OCI-LY1 (cell line): ENCODE measurements at regions not wholly inside any gene's neighbourhood (a gene's known extent, or its start where the extent isn't known, plus 50 kb on each side); places are given as distances from the start of the nearest gene placed in this dataset.

Source experiments
- H2AFZ ChIP-seq: fragments of 200-600 bp; sonication (generic), shearing (Covaris generic); 2 replicates; pipeline ENCODE4 v1.6.0; 2014; ENCODE audit warnings: antibody characterized with exemption, mild to moderate bottlenecking, low read length
- H3F3A ChIP-seq: fragments of 200-600 bp; sonication (generic), shearing (Covaris generic); 2 replicates; pipeline ENCODE4 v1.6.0; 2014; ENCODE audit warnings: mild to moderate bottlenecking, antibody characterized with exemption, low read length, moderate library complexity; ENCODE audit not compliant: insufficient read depth
- H3K27ac ChIP-seq: fragments of 200-600 bp; sonication (generic); 2 replicates; pipeline ENCODE4 v1.5.1; 2014; ENCODE audit warnings: low read length, mixed run types, mild to moderate bottlenecking, low read depth; ENCODE audit not compliant: poor library complexity, severe bottlenecking
- H3K27me3 ChIP-seq: fragments of 200-600 bp; sonication (generic); 2 replicates; pipeline ENCODE4 v1.6.0; 2014; ENCODE audit warnings: antibody characterized with exemption, mild to moderate bottlenecking, low read length, moderate library complexity; ENCODE audit not compliant: insufficient read depth
- H3K36me3 ChIP-seq: fragments of 200-600 bp; sonication (generic); 2 replicates; pipeline ENCODE4 v1.6.1; 2014; ENCODE audit warnings: mild to moderate bottlenecking, antibody characterized with exemption, low read length, moderate library complexity, mixed read lengths; ENCODE audit not compliant: insufficient read depth
- H3K4me1 ChIP-seq: fragments of 200-600 bp; sonication (generic); 2 replicates; pipeline ENCODE4 v1.5.1; 2014; ENCODE audit warnings: mild to moderate bottlenecking, low read length, moderate library complexity; ENCODE audit not compliant: insufficient read depth, severe bottlenecking
- H3K4me2 ChIP-seq: fragments of 200-600 bp; sonication (generic), shearing (Covaris generic); 2 replicates; pipeline ENCODE4 v1.6.1; 2014; ENCODE audit warnings: low read length
- H3K4me3 ChIP-seq: fragments of 200-600 bp; sonication (generic); 2 replicates; pipeline ENCODE4 v1.5.1; 2014; ENCODE audit warnings: low read length, low read depth, mild to moderate bottlenecking, mixed read lengths; ENCODE audit not compliant: poor library complexity, severe bottlenecking
- H3K79me2 ChIP-seq: fragments of 200-600 bp; shearing (Covaris generic); 2 replicates; pipeline ENCODE4 v1.6.1; 2016; ENCODE audit warnings: mixed run types, low read length, mixed read lengths; ENCODE audit not compliant: insufficient read depth
- H3K9ac ChIP-seq: fragments of 200-600 bp; sonication (generic), shearing (Covaris generic); 2 replicates; pipeline ENCODE4 v1.6.1; 2014; ENCODE audit warnings: mild to moderate bottlenecking, low read length, mixed read lengths
- H3K9me2 ChIP-seq: fragments of 200-600 bp; sonication (generic), shearing (Covaris generic); 2 replicates; pipeline ENCODE4 v1.6.1; 2014; ENCODE audit warnings: low read depth, mild to moderate bottlenecking, low read length, mixed read lengths
- H3K9me3 ChIP-seq: fragments of 200-600 bp; shearing (Covaris generic); 2 replicates; pipeline ENCODE4 v1.6.1; 2014; ENCODE audit warnings: low read length, mixed read lengths
- H4K20me1 ChIP-seq: fragments of 200-600 bp; sonication (generic), shearing (Covaris generic); 2 replicates; pipeline ENCODE4 v1.6.0; 2016; ENCODE audit warnings: mild to moderate bottlenecking, low read length; ENCODE audit not compliant: insufficient read depth
- EZH2 ChIP-seq: fragments of 200-600 bp; sonication (generic), shearing (Covaris generic); IDR thresholded peaks from 2 replicates; pipeline ENCODE4 v1.8.0; 2017; ENCODE audit warnings: borderline replicate concordance, mixed run types, mild to moderate bottlenecking, antibody characterized with exemption, low read length, moderate library complexity, mixed read lengths
- TF ChIP-seq, protein P1 (sequence below): fragments of 200-600 bp; sonication (generic), shearing (Covaris generic); IDR thresholded peaks from 2 replicates; pipeline ENCODE4 v1.5.1; 2017; ENCODE audit warnings: mild to moderate bottlenecking, antibody characterized with exemption, low read length, moderate library complexity, mixed read lengths

DNA sequence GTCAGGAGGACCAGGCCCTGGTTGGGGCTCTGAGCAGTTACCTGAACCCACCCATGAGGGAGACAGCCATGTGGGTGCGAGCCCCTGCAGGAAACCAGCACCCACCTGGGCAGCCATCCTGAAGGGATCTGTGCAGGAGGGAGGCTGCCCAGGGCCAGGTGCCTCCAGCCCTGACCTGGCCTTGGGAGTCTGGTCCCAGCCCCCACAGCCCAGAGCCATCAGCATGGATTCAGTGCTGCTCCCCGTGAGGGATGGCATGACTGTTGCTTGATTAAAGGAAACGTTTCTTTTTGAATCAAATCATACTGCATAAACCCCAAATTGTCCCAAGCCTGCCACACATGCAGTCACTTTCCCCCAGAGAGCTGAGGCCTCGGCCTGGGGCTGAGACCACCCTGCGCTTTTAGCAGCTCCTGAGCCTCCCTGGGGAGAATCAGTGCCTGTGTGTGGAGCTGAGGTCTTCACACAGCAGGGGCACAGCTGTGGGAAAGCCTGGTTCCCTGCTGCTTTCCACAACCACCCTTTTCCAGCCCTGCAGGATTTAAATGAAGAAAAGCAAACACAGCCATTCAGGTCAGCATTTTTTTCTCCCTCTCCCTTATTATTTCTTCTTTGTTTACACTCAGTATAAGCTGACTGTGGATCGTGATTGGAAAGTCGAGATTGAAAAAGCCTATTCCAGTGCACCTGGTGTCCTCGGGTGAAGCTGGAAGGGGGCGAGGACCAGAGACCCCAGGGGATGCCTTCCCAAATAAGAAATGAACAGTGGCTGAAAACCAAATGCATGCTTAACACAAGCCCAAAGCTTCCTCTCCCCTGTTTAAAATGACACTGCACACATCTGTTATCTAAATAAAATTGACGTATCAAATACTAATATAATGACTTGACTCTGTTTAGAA lies 283.9 kb downstream of the SMOC2 start:
- H3K9ac ChIP-seq = no peak overlapping the region

DNA sequence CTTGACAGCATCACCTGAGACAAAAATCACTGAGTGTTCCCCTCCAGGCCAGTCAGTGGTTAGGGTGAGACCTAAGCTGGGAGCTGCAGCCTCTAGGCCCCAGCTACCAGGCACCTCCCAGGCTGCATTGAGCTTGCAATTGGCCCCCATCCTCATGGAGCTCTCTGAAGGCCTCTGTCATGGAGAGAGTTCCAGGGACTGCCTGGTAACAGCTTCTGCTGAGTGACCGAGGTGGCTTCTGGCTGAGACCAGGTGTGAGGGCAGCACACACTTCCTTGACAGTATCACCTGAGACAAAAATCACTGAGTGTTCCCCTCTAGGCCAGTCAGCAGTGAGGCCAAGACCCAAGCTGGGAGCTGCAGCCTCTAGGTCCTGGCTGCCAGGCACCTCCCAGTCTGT lies 283.0 kb downstream of the SMOC2 start:
- Histone ChIP-seq H3K9ac (no peak overlapping the region), H3K9me2 (no peaks in the 10 kb centered on the region), H3F3A (no peaks in the 10 kb centered on the region), H2AFZ (no peak overlapping the region), H3K27ac (no peak overlapping the region), H3K36me3 (no peaks in the 10 kb centered on the region), H3K27me3 (no peaks in the 10 kb centered on the region; the same call in 1 of the 2 replicates), H3K79me2 (no peaks in the 10 kb centered on the region), H3K4me2 (no peak overlapping the region), H3K4me1 (no peaks in the 10 kb centered on the region), H3K9me3 (no peaks in the 10 kb centered on the region), H3K4me3 (no peak overlapping the region), H4K20me1 (no peaks in the 10 kb centered on the region)
- no peak for TF ChIP-seq EZH2
- TF ChIP-seq, protein P1, sequence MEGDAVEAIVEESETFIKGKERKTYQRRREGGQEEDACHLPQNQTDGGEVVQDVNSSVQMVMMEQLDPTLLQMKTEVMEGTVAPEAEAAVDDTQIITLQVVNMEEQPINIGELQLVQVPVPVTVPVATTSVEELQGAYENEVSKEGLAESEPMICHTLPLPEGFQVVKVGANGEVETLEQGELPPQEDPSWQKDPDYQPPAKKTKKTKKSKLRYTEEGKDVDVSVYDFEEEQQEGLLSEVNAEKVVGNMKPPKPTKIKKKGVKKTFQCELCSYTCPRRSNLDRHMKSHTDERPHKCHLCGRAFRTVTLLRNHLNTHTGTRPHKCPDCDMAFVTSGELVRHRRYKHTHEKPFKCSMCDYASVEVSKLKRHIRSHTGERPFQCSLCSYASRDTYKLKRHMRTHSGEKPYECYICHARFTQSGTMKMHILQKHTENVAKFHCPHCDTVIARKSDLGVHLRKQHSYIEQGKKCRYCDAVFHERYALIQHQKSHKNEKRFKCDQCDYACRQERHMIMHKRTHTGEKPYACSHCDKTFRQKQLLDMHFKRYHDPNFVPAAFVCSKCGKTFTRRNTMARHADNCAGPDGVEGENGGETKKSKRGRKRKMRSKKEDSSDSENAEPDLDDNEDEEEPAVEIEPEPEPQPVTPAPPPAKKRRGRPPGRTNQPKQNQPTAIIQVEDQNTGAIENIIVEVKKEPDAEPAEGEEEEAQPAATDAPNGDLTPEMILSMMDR = no peak

More for the DNA sequence above, 283.9 kb downstream of the SMOC2 start:
- no peak for TF ChIP-seq EZH2
- TF ChIP-seq, protein P1 = no peak
- H3K4me1 ChIP-seq = no peaks in the 10 kb centered on the region
- no peak overlapping the region for H3K4me3 ChIP-seq
- no peaks in the 10 kb centered on the region; the same call in 1 of the 2 replicates for H3K27me3 ChIP-seq
- H3K9me3 ChIP-seq = no peaks in the 10 kb centered on the region
- H3K4me2 ChIP-seq = no peak overlapping the region
- no peaks in the 10 kb centered on the region for H4K20me1 ChIP-seq
- no peak overlapping the region for H3K27ac ChIP-seq
- H3F3A ChIP-seq = no peaks in the 10 kb centered on the region
- H3K79me2 ChIP-seq = no peaks in the 10 kb centered on the region
- H3K36me3 ChIP-seq = no peaks in the 10 kb centered on the region
- H3K9me2 ChIP-seq = no peaks in the 10 kb centered on the region
- H2AFZ ChIP-seq = no peak overlapping the region

DNA sequence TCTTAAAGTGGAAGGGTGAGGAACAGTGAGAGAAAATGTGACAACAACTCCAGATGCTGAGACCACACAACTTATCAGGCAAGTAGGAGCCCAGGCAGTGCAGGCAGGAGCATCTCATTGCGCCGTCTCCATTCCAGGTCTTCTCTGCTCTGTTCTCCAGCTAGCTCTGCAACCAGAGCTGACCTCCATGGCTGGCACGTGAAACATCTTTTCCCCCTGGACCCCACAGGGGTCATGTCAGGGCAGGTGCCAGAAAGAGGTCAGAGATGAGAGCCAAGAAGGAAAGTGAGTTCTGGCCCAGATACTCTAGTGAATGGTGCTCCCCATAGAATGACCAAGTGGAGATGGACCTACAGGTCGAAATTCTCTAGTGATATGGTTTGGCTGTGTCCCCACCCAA lies 281.4 kb downstream of the SMOC2 start:
- H3F3A ChIP-seq = no peaks in the 10 kb centered on the region
- no peaks in the 10 kb centered on the region for H3K4me1 ChIP-seq
- H3K27ac ChIP-seq = no peak overlapping the region
- H3K9ac ChIP-seq = no peak overlapping the region
- H3K4me2 ChIP-seq = no peak overlapping the region
- no peak overlapping the region for H3K4me3 ChIP-seq
- no peaks in the 10 kb centered on the region for H3K79me2 ChIP-seq
- no peak for TF ChIP-seq EZH2
- TF ChIP-seq, protein P1 = no peak
- no peaks in the 10 kb centered on the region for H3K36me3 ChIP-seq
- H2AFZ ChIP-seq = no peak overlapping the region
- H4K20me1 ChIP-seq = no peaks in the 10 kb centered on the region
- no peaks in the 10 kb centered on the region for H3K9me3 ChIP-seq
- no peaks in the 10 kb centered on the region; the same call in 1 of the 2 replicates for H3K27me3 ChIP-seq
- no peaks in the 10 kb centered on the region for H3K9me2 ChIP-seq
